ENCODE measurements at regions not wholly inside any gene's neighbourhood (a gene's known extent, or its start where the extent isn't known, plus 50 kb on each side); places are given as distances from the start of the nearest gene placed in this dataset.

DNA sequence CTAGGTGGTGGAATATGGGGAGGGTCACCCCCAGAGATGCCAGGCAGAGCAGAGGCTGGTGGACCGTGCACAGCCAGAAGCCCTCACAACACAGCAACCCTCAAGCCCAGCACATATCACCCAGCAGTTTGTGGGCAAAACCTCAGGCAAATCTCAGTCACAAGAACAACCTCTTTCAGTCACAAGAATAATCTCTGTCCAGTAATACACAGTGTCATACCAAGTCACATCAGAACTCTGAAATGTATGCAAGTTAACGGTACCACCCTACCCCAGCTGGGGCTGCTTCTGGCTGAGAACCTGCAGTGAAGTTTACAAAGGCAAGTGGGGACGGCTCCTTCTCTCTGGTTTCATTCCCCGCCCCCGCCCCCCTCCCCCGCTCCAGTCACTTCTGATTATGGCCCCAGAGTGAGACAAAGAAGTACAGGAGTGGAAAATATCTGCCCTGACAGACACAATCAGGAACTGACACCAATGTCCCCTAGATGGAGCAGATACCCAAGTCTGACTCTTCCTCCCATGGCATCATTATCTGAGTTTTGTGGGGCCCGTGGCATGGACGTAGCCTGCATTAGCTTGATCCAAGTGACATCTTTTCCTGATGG is 480.9 kb upstream of the TMEM132C start:
- Histone ChIP-seq H3K36me3 (no peaks in the 10 kb centered on the region), H3K4me3 (no peak overlapping the region), H3K9me3 (no peaks in the 10 kb centered on the region), H3K4me1 (peaks cover 0 to 14% (median 7%) of the 10 kb centered on the region in 4 donors), H3K27ac (replicated peaks in 1 of 4) (no peak overlapping the region), H3K27me3 (no peaks in the 10 kb centered on the region)
- no peak for TF ChIP-seq POLR2A (IDR thresholded peaks at IDR 0.05; ENCODE audit: low read depth)
- TF ChIP-seq, protein P1, sequence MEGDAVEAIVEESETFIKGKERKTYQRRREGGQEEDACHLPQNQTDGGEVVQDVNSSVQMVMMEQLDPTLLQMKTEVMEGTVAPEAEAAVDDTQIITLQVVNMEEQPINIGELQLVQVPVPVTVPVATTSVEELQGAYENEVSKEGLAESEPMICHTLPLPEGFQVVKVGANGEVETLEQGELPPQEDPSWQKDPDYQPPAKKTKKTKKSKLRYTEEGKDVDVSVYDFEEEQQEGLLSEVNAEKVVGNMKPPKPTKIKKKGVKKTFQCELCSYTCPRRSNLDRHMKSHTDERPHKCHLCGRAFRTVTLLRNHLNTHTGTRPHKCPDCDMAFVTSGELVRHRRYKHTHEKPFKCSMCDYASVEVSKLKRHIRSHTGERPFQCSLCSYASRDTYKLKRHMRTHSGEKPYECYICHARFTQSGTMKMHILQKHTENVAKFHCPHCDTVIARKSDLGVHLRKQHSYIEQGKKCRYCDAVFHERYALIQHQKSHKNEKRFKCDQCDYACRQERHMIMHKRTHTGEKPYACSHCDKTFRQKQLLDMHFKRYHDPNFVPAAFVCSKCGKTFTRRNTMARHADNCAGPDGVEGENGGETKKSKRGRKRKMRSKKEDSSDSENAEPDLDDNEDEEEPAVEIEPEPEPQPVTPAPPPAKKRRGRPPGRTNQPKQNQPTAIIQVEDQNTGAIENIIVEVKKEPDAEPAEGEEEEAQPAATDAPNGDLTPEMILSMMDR (IDR thresholded peaks at IDR 0.05): no peak
- 78% methylated on average over 6 of the region's 8 CpGs for WGBS
- intact Hi-C loops (cut with DNase I): no loop called here
- no peak for DNase-seq (ENCODE audit: extremely low spot score)

DNA sequence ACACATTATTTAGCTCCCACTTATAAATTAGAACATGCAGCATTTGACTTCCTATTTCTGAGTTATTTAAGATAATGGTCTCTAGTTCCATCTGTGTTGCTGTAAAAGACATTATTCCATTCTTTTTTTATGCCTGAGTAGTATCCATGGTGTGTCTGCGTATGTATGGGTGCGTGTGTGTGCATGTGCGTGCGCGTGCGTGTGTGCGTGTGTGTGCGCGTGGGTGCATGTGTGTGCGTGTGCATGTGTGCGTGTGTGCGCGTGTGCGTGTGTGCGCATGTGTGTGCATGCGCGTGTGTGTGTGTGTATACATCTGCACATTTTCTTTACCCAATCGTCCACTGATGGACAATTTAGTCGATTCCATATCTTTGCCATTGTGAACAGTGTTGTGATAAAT is 479.4 kb upstream of the TMEM132C start:
- intact Hi-C loops (cut with DNase I): no loop called here
- TF ChIP-seq POLR2A (IDR thresholded peaks at IDR 0.05; ENCODE audit: low read depth) (no peak), POLR2AphosphoS5 (IDR thresholded peaks at IDR 0.05) (no peak), EP300 (IDR thresholded peaks at IDR 0.05) (no peak)
- TF ChIP-seq, protein P1 (IDR thresholded peaks at IDR 0.05): no peak

DNA sequence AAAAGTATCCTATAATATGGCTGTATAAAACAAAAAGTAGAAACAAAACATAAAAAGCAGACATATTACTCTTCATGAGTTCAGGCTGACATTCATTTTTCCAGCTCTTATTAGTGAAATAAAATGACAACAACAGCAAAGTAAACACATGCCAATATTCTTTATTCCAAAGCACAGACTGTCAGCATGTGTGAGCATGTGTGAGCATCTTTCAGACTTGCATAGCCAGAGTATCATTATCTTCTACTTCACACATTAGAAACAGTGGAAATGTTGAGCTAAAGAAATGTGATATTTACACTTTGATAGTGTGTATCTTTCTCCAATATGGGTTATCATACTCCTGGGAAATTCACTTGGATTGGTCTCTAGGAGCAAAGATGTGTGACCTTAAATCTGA is 476.6 kb upstream of the TMEM132C start:
- Histone ChIP-seq H3K9me3 (peaks cover 0 to 2% (median 0%) of the 10 kb centered on the region in 4 donors), H3K4me3 (no peak overlapping the region), H3K27me3 (no peaks in the 10 kb centered on the region), H3K4me1 (peaks cover 0 to 8% (median 4%) of the 10 kb centered on the region in 4 donors), H3K27ac (replicated peaks in 1 of 4) (no peak overlapping the region), H3K36me3 (no peaks in the 10 kb centered on the region)
- no peak for DNase-seq (ENCODE audit: extremely low spot score)
- TF ChIP-seq, protein P1 (IDR thresholded peaks at IDR 0.05): no peak
- TF ChIP-seq EP300 (IDR thresholded peaks at IDR 0.05) (no peak), POLR2A (IDR thresholded peaks at IDR 0.05; ENCODE audit: low read depth) (no peak), POLR2AphosphoS5 (IDR thresholded peaks at IDR 0.05) (no peak)
- intact Hi-C loops (cut with DNase I): no loop called here

More for the DNA sequence above, 479.4 kb upstream of the TMEM132C start:
- no peak for DNase-seq (ENCODE audit: extremely low spot score)
- 75% methylated on average over 19 of the region's 19 CpGs for whole genome bisulfite sequencing
- Histone ChIP-seq H3K4me1 (peaks cover 0 to 14% (median 7%) of the 10 kb centered on the region in 4 donors), H3K27ac (replicated peaks in 1 of 4) (no peak overlapping the region), H3K27me3 (no peaks in the 10 kb centered on the region), H3K4me3 (no peak overlapping the region), H3K36me3 (no peaks in the 10 kb centered on the region), H3K9me3 (no peaks in the 10 kb centered on the region)

DNA sequence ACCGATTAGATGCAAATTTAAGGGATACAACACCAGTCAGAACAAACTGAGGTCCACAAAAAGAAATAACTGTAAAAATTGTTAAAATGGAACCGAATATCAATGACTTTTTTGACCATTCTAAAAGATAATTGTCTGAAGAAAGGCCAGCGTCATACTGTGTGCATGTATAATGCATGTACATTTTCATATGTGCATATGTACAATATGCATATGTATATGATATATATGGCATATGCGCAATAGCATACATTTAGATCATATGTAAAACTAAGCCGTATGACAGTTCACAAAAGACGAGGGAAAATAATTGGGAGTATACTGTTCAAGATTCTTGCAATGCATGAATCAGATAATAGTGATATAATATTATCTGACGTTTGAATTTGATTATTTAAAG is 475.8 kb upstream of the TMEM132C start:
- intact Hi-C loops (cut with DNase I): no loop called here

More for the DNA sequence above, 475.8 kb upstream of the TMEM132C start:
- Histone ChIP-seq H3K4me1 (no peaks in the 10 kb centered on the region), H3K9me3 (peaks cover 0 to 9% (median 0%) of the 10 kb centered on the region in 4 donors), H3K27ac (replicated peaks in 1 of 4) (no peak overlapping the region), H3K4me3 (no peak overlapping the region), H3K36me3 (no peaks in the 10 kb centered on the region), H3K27me3 (no peaks in the 10 kb centered on the region)
- 85% methylated on average over 7 of the region's 7 CpGs for WGBS
- no peak for DNase-seq (ENCODE audit: extremely low spot score)
- no peak for TF ChIP-seq EP300 (IDR thresholded peaks at IDR 0.05)
- no peak for TF ChIP-seq POLR2AphosphoS5 (IDR thresholded peaks at IDR 0.05)
- TF ChIP-seq, protein P1 (IDR thresholded peaks at IDR 0.05): no peak
- TF ChIP-seq POLR2A (IDR thresholded peaks at IDR 0.05; ENCODE audit: low read depth): no peak
